Cardiac fibroblast (primary cell): ENCODE measurements at regions not wholly inside any gene's neighbourhood (a gene's known extent, or its start where the extent isn't known, plus 50 kb on each side); places are given as distances from the start of the nearest gene placed in this dataset.

Experiments
- DNase-seq, 2 donors: peaks; one replicate each; pipeline versions ENCODE4 v3.0.0 to v3.0.0-alpha.2; 2010; ENCODE audit warnings: low read depth in 2 of 2
- H3K4me3 ChIP-seq, 2 donors: replicated peaks in 1 of 2; 1 replicate in 1 of 2; 2 replicates in 1 of 2; pipeline ENCODE4 v1.5.1; 2011; ENCODE audit warnings: low read depth in 2 of 2, low read length in 2 of 2, mild to moderate bottlenecking in 2 of 2, moderate library complexity in 1 of 2
- CTCF ChIP-seq: IDR thresholded peaks from one replicate; pipeline ENCODE4 v1.5.1; 2011; ENCODE audit warnings: low read depth, mild to moderate bottlenecking, low read length, inconsistent platforms

- no peak for TF ChIP-seq CTCF
- no peak for DNase-seq
- no peak overlapping the region for H3K4me3 ChIP-seq
These were observed 74.4 kb upstream of the YWHAQ start for GRCh38 chr2:9705196-9705595.

GRCh38 chr2:9707008-9707407 lies 76.2 kb upstream of the YWHAQ start:
- TF ChIP-seq CTCF: no peak
- H3K4me3 ChIP-seq: no peak overlapping the region
- no peak for DNase-seq

- H3K4me3 ChIP-seq: no peak overlapping the region
- no peak for TF ChIP-seq CTCF
These were observed 76.9 kb upstream of the YWHAQ start for GRCh38 chr2:9707611-9708160.

GRCh38 chr2:9708683-9709538 lies 78.1 kb upstream of the YWHAQ start:
- no peak for DNase-seq
- no peak for TF ChIP-seq CTCF
- H3K4me3 ChIP-seq: no peak overlapping the region

More at GRCh38 chr2:9707611-9708160, 76.9 kb upstream of the YWHAQ start:
- DNase-seq: no peak

- TF ChIP-seq CTCF: no peak
- H3K4me3 ChIP-seq: no peak overlapping the region
- DNase-seq: no peak
These were observed 78.9 kb upstream of the YWHAQ start for GRCh38 chr2:9709539-9710285.

GRCh38 chr2:9710311-9710710 lies 79.5 kb upstream of the YWHAQ start:
- DNase-seq: no peak
- no peak overlapping the region for H3K4me3 ChIP-seq
- no peak for TF ChIP-seq CTCF
